ENCODE measurements at regions not wholly inside any gene's neighbourhood (a gene's known extent, or its start where the extent isn't known, plus 50 kb on each side); places are given as distances from the start of the nearest gene placed in this dataset.
"Not testable (repeated sequence)": the region's sequence is repeated elsewhere in the genome, so short reads cannot be mapped to it uniquely, and the experiment has no call there.

DNA sequence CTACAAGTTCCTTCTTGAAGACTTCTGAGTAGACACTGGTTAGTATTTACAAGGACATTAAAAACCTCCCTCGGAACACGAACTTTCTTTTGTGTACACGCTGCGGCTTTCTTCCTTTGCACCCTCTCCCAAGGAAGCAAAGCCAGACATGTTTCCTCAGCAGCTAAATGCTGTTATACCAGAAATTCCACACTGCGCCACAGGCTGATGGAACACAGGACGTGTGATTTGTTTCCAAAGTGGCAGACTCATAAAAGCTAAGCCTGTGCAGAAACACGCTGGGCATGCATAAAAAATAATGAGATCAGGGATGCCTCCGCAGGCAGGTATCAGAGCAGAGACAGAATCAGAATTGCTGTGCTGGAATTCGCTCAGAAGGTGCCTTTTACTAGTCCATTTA, 73.0 kb upstream of the RGPD5 start:
- no peak overlapping the region for H3K4me3 ChIP-seq (ENCODE audit: low read length)
- DNase-seq (ENCODE audit: low read depth), result no peak
- TF ChIP-seq, protein P1, sequence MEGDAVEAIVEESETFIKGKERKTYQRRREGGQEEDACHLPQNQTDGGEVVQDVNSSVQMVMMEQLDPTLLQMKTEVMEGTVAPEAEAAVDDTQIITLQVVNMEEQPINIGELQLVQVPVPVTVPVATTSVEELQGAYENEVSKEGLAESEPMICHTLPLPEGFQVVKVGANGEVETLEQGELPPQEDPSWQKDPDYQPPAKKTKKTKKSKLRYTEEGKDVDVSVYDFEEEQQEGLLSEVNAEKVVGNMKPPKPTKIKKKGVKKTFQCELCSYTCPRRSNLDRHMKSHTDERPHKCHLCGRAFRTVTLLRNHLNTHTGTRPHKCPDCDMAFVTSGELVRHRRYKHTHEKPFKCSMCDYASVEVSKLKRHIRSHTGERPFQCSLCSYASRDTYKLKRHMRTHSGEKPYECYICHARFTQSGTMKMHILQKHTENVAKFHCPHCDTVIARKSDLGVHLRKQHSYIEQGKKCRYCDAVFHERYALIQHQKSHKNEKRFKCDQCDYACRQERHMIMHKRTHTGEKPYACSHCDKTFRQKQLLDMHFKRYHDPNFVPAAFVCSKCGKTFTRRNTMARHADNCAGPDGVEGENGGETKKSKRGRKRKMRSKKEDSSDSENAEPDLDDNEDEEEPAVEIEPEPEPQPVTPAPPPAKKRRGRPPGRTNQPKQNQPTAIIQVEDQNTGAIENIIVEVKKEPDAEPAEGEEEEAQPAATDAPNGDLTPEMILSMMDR (conservative IDR thresholded peaks at IDR 0.05; ENCODE audit: low read depth, low read length), result no peak

DNA sequence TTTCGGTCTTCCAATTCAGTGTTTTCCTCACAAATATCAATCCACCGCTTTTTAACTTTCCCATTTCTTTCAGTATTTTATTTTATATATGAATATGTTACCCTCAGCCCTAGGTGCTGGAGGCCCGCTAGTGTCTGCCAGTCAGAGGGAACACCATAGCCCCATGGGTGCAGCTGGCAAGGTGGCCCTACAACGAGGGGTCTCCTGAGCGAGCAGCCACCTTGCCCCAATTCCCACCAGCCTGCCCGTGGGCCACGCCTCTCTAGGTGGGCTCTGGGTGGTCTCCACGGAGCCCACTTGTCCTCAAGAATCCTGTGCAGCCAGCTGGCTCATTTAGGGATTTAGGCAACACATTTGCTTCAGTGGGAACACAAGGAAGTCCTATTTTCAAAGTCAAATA, 72.5 kb upstream of the RGPD5 start:
- TF ChIP-seq, protein P1 (conservative IDR thresholded peaks at IDR 0.05; ENCODE audit: low read depth, low read length), result no peak
- H3K4me3 ChIP-seq (ENCODE audit: low read length), result no peak overlapping the region
- DNase-seq (ENCODE audit: low read depth), result no peak

DNA sequence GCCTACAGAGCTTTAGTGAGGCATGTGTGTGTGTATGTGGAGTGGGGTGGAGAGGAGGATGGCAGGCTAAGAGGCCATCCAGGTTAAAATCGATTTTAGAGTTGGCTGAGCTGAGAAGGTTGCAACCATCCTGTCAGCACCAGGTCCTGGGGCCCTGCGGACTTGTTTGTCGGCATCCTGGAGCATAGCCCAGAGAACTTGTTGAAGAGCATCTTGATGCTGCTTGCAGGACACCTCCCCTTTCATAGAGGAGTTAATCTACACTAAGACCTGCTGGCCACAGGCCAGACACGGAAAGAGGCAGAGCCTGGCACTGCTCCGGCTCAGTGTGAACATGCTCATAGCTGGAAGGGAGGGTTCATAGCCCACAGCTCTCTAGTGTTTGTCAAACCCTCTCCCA, 72.1 kb upstream of the RGPD5 start:
- peak; percentile 81 for DNase-seq (ENCODE audit: low read depth)
- TF ChIP-seq, protein P1 (conservative IDR thresholded peaks at IDR 0.05; ENCODE audit: low read depth, low read length), result no peak
- H3K4me3 ChIP-seq (ENCODE audit: low read length), result no peak overlapping the region

DNA sequence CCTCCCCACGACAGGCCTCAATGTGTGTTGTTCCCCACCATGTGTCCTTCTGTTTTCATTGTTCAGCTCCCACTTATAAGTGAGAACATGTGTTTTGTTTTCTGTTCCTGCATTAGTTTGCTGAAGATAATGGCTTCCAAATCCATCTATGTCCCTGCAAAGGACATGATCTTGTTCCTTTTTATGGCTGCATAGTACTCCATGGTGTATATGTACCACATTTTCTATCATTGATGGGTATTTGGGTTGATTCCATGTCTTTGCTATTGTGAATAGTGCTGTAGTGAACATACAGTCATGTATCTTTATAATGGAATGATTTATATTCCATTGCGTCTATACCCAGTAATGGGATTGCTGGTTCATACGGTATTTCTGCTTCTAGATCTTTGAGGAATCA, 71.5 kb upstream of the RGPD5 start:
- H3K4me3 ChIP-seq (ENCODE audit: low read length); DNase-seq (ENCODE audit: low read depth): not testable (repeated sequence)

DNA sequence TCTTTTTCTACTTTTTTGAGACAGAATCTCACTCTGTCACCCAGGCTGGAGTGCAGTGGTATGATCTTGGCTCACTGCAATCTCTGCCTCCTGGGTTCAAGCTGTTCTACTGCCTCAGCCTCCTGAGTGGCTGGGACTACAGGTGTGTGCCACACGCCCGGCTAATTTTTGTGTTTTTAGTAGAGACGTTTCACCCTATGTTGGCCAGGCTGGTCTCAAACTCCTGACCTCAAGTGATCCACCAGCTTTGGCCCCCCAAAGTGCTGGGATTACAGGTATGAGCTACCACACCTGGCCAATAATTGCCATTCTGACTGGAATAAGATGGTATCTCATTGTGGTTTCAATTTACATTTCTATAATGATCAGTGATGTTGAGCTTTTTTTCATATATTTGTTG, 71.0 kb upstream of the RGPD5 start:
- not testable (repeated sequence) for DNase-seq (ENCODE audit: low read depth); H3K4me3 ChIP-seq (ENCODE audit: low read length)

DNA sequence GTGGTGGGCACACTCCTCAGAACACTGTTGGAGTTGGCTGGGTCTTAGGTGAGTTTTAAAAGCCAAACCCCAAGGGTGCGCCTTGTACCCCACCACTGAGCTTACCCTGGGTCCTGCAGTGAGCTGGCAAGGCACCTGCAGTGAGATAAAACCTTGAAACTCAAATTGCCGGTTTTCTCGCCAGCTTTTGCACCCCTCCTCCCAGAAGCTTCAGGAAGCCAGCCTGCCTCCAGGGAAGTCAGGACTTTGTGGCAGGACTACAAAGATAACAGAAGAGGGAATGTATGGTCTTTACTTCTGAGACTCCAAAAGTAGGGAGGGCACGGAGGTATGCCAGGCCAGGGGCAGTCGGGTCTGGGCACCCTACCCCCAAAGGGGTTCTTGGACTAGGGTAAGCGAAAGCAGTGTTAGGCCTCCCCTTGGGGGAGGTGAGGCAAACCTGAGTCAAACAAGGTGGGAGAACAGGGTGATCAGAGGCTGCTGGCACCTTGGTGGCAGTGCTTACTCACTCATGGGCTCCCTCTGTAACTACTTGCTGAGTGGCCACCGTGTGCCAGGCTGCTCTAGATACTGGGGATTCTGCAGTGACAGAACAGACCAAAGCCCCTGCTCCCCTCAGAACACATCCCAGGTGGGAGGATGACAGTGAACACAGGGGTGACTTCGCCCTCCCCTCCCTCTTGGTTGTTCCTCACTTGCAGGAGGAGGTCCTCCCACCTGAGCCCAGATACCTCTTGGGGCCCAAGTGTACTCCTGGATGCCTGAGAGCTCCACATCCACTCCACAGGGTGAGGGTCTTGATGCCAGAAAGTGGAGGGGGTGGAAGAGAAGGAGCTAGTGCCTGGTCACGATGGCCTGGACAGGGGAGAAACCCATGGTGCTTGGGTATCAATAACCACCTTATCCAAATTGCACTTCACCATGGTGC, 69.3 kb upstream of the RGPD5 start:
- no peak for DNase-seq (ENCODE audit: low read depth)
- TF ChIP-seq, protein P1 (conservative IDR thresholded peaks at IDR 0.05; ENCODE audit: low read depth, low read length), result no peak
- H3K4me3 ChIP-seq (ENCODE audit: low read length), result no peak overlapping the region

DNA sequence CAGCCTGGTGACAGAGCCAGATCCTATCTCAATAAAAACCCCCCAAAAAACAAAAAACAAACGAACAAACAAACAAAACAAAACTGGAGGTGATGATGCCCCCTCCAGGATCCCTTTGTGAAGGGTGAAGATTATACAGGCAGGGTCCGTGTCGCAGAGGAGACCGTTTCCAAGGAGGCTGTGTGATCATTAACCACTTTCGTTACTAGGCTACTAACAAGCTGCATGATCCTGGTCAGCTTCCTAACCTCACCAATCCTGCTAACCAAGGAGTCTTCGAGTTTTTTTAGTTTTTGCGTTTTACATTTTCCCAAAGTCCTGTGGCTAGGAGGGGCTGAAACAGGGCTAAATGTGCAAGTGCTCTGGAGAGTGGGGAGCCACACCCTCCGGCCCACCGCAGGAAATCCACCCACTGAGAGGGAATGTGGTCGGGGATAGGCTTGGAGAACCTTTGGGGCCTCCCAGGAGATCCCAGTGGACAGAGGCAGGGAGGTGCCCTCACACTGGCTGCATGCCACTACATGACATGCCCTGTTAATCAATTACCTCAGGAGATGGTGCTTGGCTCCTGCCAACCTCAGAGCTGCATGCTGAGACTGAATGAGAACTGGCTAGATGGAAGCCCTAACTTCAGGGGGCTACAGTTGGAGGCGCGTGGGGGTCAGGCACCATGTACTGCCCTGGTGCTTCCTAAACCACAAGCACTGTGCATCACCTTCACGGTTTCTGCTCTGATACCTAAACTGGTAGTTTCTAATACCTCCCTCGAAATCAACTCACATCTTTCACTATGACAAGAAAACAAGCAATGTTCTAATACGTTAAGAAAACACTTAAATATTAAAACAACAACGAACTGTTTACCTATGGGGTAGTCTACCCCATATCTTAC, 67.5 kb upstream of the RGPD5 start:
- no peak overlapping the region for H3K4me3 ChIP-seq (ENCODE audit: low read length)
- no peak for DNase-seq (ENCODE audit: low read depth)
- TF ChIP-seq, protein P1 (conservative IDR thresholded peaks at IDR 0.05; ENCODE audit: low read depth, low read length), result no peak

Data from retinal pigment epithelial cell (primary cell).